HEK293 (cell line): ENCODE measurements at regions not wholly inside any gene's neighbourhood (a gene's known extent, or its start where the extent isn't known, plus 50 kb on each side); places are given as distances from the start of the nearest gene placed in this dataset.

Experiments
- CTCF ChIP-seq: fragments of 450-650 bp; formaldehyde crosslinking; IDR thresholded peaks from 2 replicates; pipeline ENCODE4 v1.5.1; 2016; ENCODE audit warnings: missing biosample characterization, missing genetic modification characterization
- PATZ1 ChIP-seq: fragments of 450-650 bp; formaldehyde crosslinking; IDR thresholded peaks from 2 replicates; pipeline ENCODE4 v1.5.1; 2016; ENCODE audit warnings: missing biosample characterization, missing genetic modification characterization
- PBX3 ChIP-seq: sonication (generic); formaldehyde crosslinking; IDR thresholded peaks from 2 replicates; pipeline ENCODE4 v1.8.1; 2022; ENCODE audit warnings: mild to moderate bottlenecking, moderate library complexity, missing genetic modification reagents
- REST ChIP-seq: fragments of 450-650 bp; formaldehyde crosslinking; IDR thresholded peaks from 2 replicates; pipeline ENCODE4 v1.5.1; 2016; ENCODE audit warnings: missing biosample characterization, missing genetic modification characterization
- SCRT2 ChIP-seq: fragments of 450-650 bp; formaldehyde crosslinking; IDR thresholded peaks from 2 replicates; pipeline ENCODE4 v1.5.1; 2016; ENCODE audit warnings: missing biosample characterization, missing genetic modification characterization
- ZBTB11 ChIP-seq: fragments of 450-650 bp; formaldehyde crosslinking; conservative IDR thresholded peaks from 2 replicates; pipeline ENCODE4 v1.5.1; 2016; ENCODE audit warnings: low read depth, missing biosample characterization, missing genetic modification characterization
- ZNF239 ChIP-seq: fragments of 450-650 bp; formaldehyde crosslinking; IDR thresholded peaks from 2 replicates; pipeline ENCODE4 v1.5.1; 2016; ENCODE audit warnings: missing biosample characterization, missing genetic modification characterization
- ZNF280D ChIP-seq: fragments of 450-650 bp; formaldehyde crosslinking; IDR thresholded peaks from 2 replicates; pipeline ENCODE4 v1.5.1; 2016; ENCODE audit warnings: missing biosample characterization, missing genetic modification characterization
- ZNF350 ChIP-seq: fragments of 450-650 bp; formaldehyde crosslinking; IDR thresholded peaks from 2 replicates; pipeline ENCODE4 v1.5.0; 2017; ENCODE audit warnings: missing biosample characterization, mild to moderate bottlenecking, missing genetic modification characterization
- ZNF501 ChIP-seq: fragments of 450-650 bp; formaldehyde crosslinking; IDR thresholded peaks from 2 replicates; pipeline ENCODE4 v1.5.1; 2016; ENCODE audit warnings: missing biosample characterization, missing genetic modification characterization
- ZNF785 ChIP-seq: fragments of 450-650 bp; formaldehyde crosslinking; IDR thresholded peaks from 2 replicates; pipeline ENCODE4 v1.5.1; 2016; ENCODE audit warnings: missing biosample characterization, missing genetic modification characterization
- TF ChIP-seq, protein P1 (sequence below): fragments of 450-650 bp; formaldehyde crosslinking; IDR thresholded peaks from 2 replicates; pipeline ENCODE4 v1.5.1; 2016; ENCODE audit warnings: missing biosample characterization, missing genetic modification characterization

DNA sequence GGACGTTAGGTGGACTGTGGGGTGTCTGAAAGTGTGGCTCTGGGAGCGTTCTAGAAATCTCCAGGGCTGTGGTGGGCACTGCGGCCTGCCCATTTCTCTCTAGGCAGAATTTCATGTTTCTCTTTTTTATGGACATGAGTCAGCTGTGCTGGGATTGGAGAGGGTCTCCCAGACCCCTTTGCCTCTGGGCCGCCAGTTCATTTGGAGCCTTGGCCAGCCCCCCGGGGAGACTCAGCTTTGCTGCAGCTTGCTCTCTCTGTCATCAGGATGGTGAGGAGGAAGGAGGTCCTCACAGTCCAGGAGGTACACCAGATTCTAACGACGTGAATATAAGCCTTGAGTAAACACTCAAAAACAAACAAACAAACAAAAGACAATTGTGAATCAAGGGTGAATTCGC lies 149.6 kb upstream of the RGMA start:
- TF ChIP-seq CTCF (tag by site-specific recombination) = no peak
- TF ChIP-seq ZNF785 = no peak
- TF ChIP-seq PATZ1 (tag by site-specific recombination) = no peak
- TF ChIP-seq ZNF350 = no peak
- TF ChIP-seq ZBTB11 = no peak
- TF ChIP-seq REST (tag by site-specific recombination) = no peak
- no peak for TF ChIP-seq PBX3
- TF ChIP-seq SCRT2 (tag by site-specific recombination) = no peak
- TF ChIP-seq ZNF501 (tag by site-specific recombination) = no peak
- TF ChIP-seq, protein P1, sequence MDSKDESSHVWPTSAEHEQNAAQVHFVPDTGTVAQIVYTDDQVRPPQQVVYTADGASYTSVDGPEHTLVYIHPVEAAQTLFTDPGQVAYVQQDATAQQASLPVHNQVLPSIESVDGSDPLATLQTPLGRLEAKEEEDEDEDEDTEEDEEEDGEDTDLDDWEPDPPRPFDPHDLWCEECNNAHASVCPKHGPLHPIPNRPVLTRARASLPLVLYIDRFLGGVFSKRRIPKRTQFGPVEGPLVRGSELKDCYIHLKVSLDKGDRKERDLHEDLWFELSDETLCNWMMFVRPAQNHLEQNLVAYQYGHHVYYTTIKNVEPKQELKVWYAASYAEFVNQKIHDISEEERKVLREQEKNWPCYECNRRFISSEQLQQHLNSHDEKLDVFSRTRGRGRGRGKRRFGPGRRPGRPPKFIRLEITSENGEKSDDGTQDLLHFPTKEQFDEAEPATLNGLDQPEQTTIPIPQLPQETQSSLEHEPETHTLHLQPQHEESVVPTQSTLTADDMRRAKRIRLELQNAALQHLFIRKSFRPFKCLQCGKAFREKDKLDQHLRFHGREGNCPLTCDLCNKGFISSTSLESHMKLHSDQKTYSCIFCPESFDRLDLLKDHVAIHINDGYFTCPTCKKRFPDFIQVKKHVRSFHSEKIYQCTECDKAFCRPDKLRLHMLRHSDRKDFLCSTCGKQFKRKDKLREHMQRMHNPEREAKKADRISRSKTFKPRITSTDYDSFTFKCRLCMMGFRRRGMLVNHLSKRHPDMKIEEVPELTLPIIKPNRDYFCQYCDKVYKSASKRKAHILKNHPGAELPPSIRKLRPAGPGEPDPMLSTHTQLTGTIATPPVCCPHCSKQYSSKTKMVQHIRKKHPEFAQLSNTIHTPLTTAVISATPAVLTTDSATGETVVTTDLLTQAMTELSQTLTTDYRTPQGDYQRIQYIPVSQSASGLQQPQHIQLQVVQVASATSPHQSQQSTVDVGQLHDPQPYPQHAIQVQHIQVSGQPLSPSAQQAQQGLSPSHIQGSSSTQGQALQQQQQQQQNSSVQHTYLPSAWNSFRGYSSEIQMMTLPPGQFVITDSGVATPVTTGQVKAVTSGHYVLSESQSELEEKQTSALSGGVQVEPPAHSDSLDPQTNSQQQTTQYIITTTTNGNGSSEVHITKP (tag by site-specific recombination) = no peak
- TF ChIP-seq ZNF280D (tag by site-specific recombination) = no peak
- TF ChIP-seq ZNF239 (tag by site-specific recombination) = no peak
